ENCODE measurements at regions not wholly inside any gene's neighbourhood (a gene's known extent, or its start where the extent isn't known, plus 50 kb on each side); places are given as distances from the start of the nearest gene placed in this dataset.

DNA sequence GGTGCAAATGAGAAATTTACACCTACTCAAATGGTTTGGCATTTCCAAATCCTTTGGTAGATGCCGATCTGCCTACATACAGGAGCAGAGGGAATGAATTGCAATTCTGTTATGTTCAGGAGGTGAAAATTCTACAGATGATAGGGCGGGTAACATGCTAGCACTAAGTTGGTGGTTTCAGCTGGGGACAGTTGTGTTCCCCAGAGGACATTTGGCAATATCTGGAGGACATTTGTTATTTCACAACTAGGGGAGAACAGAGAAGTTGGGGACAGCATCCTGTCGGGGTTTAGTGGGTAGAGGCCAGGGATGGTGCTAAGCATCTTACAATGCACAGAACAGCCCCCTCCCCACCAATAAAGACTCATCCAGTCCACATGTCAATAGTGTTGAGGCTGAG lies 96.5 kb upstream of the PUDP start:
- TF ChIP-seq, protein P1, sequence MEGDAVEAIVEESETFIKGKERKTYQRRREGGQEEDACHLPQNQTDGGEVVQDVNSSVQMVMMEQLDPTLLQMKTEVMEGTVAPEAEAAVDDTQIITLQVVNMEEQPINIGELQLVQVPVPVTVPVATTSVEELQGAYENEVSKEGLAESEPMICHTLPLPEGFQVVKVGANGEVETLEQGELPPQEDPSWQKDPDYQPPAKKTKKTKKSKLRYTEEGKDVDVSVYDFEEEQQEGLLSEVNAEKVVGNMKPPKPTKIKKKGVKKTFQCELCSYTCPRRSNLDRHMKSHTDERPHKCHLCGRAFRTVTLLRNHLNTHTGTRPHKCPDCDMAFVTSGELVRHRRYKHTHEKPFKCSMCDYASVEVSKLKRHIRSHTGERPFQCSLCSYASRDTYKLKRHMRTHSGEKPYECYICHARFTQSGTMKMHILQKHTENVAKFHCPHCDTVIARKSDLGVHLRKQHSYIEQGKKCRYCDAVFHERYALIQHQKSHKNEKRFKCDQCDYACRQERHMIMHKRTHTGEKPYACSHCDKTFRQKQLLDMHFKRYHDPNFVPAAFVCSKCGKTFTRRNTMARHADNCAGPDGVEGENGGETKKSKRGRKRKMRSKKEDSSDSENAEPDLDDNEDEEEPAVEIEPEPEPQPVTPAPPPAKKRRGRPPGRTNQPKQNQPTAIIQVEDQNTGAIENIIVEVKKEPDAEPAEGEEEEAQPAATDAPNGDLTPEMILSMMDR (IDR thresholded peaks at IDR 0.05; ENCODE audit: low read depth, low read length), result no peak
- Histone ChIP-seq H3K4me3 (ENCODE audit: low read depth, low read length) (no peak overlapping the region), H3K27ac (no peak overlapping the region), H3K9me3 (ENCODE audit: severe bottlenecking) (no peaks in the 10 kb centered on the region), H3K27me3 (ENCODE audit: insufficient read depth, low read depth, severe bottlenecking) (no peaks in the 10 kb centered on the region), H3K36me3 (no peaks in the 10 kb centered on the region)
- no peak for DNase-seq

DNA sequence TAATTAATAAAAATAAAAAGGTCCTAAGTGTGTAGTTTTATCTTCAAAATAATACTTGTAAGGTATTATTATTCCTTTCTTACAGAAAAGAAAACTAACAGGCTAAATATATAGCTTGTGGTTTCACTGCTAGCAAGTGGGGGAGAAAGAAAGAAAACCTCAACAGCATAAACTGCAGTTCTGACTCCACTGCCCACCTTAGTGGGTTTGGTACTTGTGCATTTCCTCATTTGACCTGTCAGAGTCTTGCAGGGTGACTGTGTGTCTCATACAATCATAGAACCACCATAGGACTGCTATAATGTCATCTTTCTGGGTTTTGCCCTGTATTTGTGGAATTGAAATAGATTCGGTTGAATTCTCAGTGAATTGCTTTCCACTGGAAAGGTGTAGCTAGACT lies 94.7 kb upstream of the PUDP start:
- TF ChIP-seq, protein P1 (IDR thresholded peaks at IDR 0.05; ENCODE audit: low read depth, low read length), result no peak
- Histone ChIP-seq H3K27ac (no peak overlapping the region), H3K36me3 (no peaks in the 10 kb centered on the region), H3K27me3 (ENCODE audit: insufficient read depth, low read depth, severe bottlenecking) (no peaks in the 10 kb centered on the region), H3K4me3 (ENCODE audit: low read depth, low read length) (no peak overlapping the region), H3K9me3 (ENCODE audit: severe bottlenecking) (no peaks in the 10 kb centered on the region)
- no peak for DNase-seq

DNA sequence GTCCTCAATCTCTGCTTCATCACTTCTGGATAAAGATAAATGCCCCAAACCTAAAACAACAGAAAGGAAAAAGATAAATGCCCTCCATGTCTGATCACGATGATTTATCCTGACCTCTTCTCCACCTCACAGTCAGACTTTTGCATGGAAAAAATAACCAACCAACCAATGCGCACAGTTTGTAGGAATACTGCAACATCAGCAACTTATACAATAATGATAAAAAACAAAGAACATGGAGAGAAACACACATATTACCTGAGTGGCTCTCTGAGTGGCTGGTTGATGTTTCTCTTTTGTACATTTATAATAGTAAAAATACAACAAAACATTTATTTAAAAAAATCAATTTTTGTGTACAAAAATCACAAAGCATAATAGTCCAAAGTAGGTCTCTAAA lies 93.0 kb upstream of the PUDP start:
- Histone ChIP-seq H3K36me3 (no peaks in the 10 kb centered on the region), H3K4me3 (ENCODE audit: low read depth, low read length) (no peak overlapping the region), H3K27ac (no peak overlapping the region), H3K27me3 (ENCODE audit: insufficient read depth, low read depth, severe bottlenecking) (no peaks in the 10 kb centered on the region), H3K9me3 (ENCODE audit: severe bottlenecking) (no peaks in the 10 kb centered on the region)
- TF ChIP-seq, protein P1 (IDR thresholded peaks at IDR 0.05; ENCODE audit: low read depth, low read length), result no peak
- no peak for DNase-seq

GRCh38 chrX:7235071-7235470 lies 87.1 kb upstream of the PUDP start:
- Histone ChIP-seq H3K9me3 (ENCODE audit: severe bottlenecking) (no peaks in the 10 kb centered on the region), H3K4me3 (ENCODE audit: low read depth, low read length) (no peak overlapping the region), H3K36me3 (no peaks in the 10 kb centered on the region), H3K27ac (no peak overlapping the region), H3K27me3 (ENCODE audit: insufficient read depth, low read depth, severe bottlenecking) (no peaks in the 10 kb centered on the region)
- no peak for DNase-seq
- TF ChIP-seq, protein P1 (IDR thresholded peaks at IDR 0.05; ENCODE audit: low read depth, low read length), result no peak

- Histone ChIP-seq H3K27me3 (ENCODE audit: insufficient read depth, low read depth, severe bottlenecking) (no peaks in the 10 kb centered on the region), H3K9me3 (ENCODE audit: severe bottlenecking) (no peaks in the 10 kb centered on the region), H3K4me3 (ENCODE audit: low read depth, low read length) (no peak overlapping the region), H3K27ac (no peak overlapping the region), H3K36me3 (no peaks in the 10 kb centered on the region)
- TF ChIP-seq, protein P1 (IDR thresholded peaks at IDR 0.05; ENCODE audit: low read depth, low read length), result no peak
- no peak for DNase-seq
These were observed 85.8 kb upstream of the PUDP start for GRCh38 chrX:7233580-7234406.

DNA sequence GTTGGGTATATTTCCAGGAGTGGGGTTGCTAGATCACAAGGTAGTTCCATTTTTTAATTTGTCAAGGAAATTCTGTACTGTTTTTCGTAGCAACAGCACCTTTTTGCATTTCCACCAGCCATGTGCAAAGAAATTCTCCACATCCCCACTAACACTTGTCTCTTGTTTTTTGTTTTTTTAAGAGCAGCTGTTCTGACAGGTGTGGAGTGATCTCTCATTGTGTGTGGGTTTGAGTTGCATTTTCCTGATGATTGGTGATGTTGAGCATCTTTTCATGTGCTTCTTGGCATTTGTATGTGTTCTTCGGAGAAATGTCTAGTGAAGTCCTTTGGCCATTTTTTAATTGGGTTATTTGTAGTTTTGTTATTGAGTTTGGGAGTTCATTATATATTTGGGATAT lies 80.3 kb upstream of the PUDP start:
- Histone ChIP-seq H3K9me3 (ENCODE audit: severe bottlenecking) (no peaks in the 10 kb centered on the region), H3K27me3 (ENCODE audit: insufficient read depth, low read depth, severe bottlenecking) (no peaks in the 10 kb centered on the region), H3K4me3 (ENCODE audit: low read depth, low read length) (no peak overlapping the region), H3K27ac (no peak overlapping the region), H3K36me3 (no peaks in the 10 kb centered on the region)
- TF ChIP-seq, protein P1 (IDR thresholded peaks at IDR 0.05; ENCODE audit: low read depth, low read length), result no peak
- no peak for DNase-seq

All from WERI-Rb-1 (cell line).